Mesendoderm (in vitro differentiated cells): ENCODE measurements at regions not wholly inside any gene's neighbourhood (a gene's known extent, or its start where the extent isn't known, plus 50 kb on each side); places are given as distances from the start of the nearest gene placed in this dataset.

Experiments used
- DNase-seq: peaks from one replicate; pipeline ENCODE4 v3.0.0; 2013
- H2AK5ac ChIP-seq: 2 replicates; pipeline ENCODE4 v1.6.1; 2013; ENCODE audit warnings: low read length, inconsistent platforms
- H2BK120ac ChIP-seq: 2 replicates; pipeline ENCODE4 v1.6.1; 2013; ENCODE audit warnings: low read depth, mild to moderate bottlenecking, low read length, moderate library complexity, mixed read lengths
- H2BK15ac ChIP-seq: replicated peaks from 2 replicates; pipeline ENCODE4 v1.6.1; 2013; ENCODE audit warnings: low read depth, mild to moderate bottlenecking, moderate library complexity
- H2BK5ac ChIP-seq: 2 replicates; pipeline ENCODE4 v1.6.1; 2013; ENCODE audit warnings: low read length, inconsistent platforms
- H3K18ac ChIP-seq: 2 replicates; pipeline ENCODE4 v1.6.1; 2013; ENCODE audit warnings: mild to moderate bottlenecking, low read length, mixed read lengths
- H3K23ac ChIP-seq: one replicate; pipeline ENCODE4 v1.6.1; 2013; ENCODE audit warnings: low read length
- H3K27ac ChIP-seq: 2 replicates; pipeline ENCODE4 v1.5.1; 2013; ENCODE audit warnings: low read depth, mild to moderate bottlenecking, inconsistent platforms, low read length, moderate library complexity
- H3K27me3 ChIP-seq: 2 replicates; pipeline ENCODE4 v1.6.1; 2013; ENCODE audit warnings: low read length, control low read depth, mild to moderate bottlenecking, inconsistent platforms; ENCODE audit not compliant: insufficient read depth, poor library complexity
- H3K36me3 ChIP-seq: 2 replicates; pipeline ENCODE4 v1.6.1; 2013; ENCODE audit warnings: low read length, inconsistent platforms; ENCODE audit not compliant: control insufficient read depth, insufficient read depth
- H3K4ac ChIP-seq: one replicate; pipeline ENCODE4 v1.6.1; 2013; ENCODE audit warnings: low read depth, mild to moderate bottlenecking, low read length, moderate library complexity
- H3K4me1 ChIP-seq: 2 replicates; pipeline ENCODE4 v1.6.1; 2013; ENCODE audit warnings: low read depth, low read length, inconsistent platforms; ENCODE audit not compliant: control insufficient read depth
- H3K4me2 ChIP-seq: 2 replicates; pipeline ENCODE4 v1.6.1; 2013; ENCODE audit warnings: low read length
- H3K4me3 ChIP-seq: 2 replicates; pipeline ENCODE4 v1.5.1; 2013; ENCODE audit warnings: mild to moderate bottlenecking, low read length
- H3K56ac ChIP-seq: one replicate; pipeline ENCODE4 v1.6.1; 2013; ENCODE audit warnings: low read length
- H3K79me1 ChIP-seq: 2 replicates; pipeline ENCODE4 v1.6.1; 2013; ENCODE audit warnings: low read length, inconsistent platforms
- H3K79me2 ChIP-seq: 2 replicates; pipeline ENCODE4 v1.6.1; 2013; ENCODE audit warnings: mild to moderate bottlenecking, low read length; ENCODE audit not compliant: control insufficient read depth, insufficient read depth
- H3K9ac ChIP-seq: 2 replicates; pipeline ENCODE4 v1.6.1; 2013; ENCODE audit warnings: low read length, inconsistent platforms
- H4K5ac ChIP-seq: one replicate; pipeline ENCODE4 v1.6.1; 2013; ENCODE audit warnings: low read length
- H4K8ac ChIP-seq: one replicate; pipeline ENCODE4 v1.6.1; 2013; ENCODE audit warnings: low read depth, mild to moderate bottlenecking, control low read depth, low read length, moderate library complexity
- WGBS: extraction: QIAGEN DNeasy Blood & Tissue Kit; methylation state at CpG from one replicate; pipeline ENCODE4 v1.1.7; 2013; ENCODE audit warnings: low lambda C conversion rate, missing lambda C conversion rate; ENCODE audit not compliant: insufficient coverage; ENCODE audit errors: extremely low coverage; 5-methylcytosine and 5-hydroxymethylcytosine counted together

DNA sequence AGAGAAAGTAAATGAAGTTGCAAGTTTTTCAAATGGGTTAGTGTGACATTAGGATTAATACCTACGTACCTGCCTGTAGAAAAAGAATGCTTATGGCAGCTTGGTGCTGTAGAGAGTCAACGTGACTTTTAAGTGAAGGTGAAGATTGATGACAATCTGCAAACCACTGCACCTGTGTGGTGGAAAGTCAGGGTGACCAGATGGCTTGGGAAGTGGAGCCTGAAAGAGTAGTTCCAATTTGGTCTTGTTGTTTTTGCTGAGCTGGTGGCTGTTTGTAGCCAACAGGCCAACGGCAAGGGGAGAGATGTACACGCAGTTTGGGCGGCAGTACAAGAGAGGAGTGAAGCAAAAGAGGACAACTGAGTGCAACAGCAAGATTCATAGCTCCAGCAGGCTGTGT is 78.1 kb upstream of the JAK1 start:
- Histone ChIP-seq H3K79me2 (no peaks in the 10 kb centered on the region), H2BK120ac (no peak overlapping the region), H4K8ac (no peak overlapping the region), H3K9ac (no peak overlapping the region), H3K4me3 (no peak overlapping the region), H3K4ac (no peak overlapping the region), H3K18ac (no peak overlapping the region), H3K56ac (no peak overlapping the region), H3K36me3 (no peaks in the 10 kb centered on the region), H3K4me2 (no peak overlapping the region), H4K5ac (no peak overlapping the region), H3K79me1 (no peaks in the 10 kb centered on the region), H3K27me3 (no peaks in the 10 kb centered on the region), H2BK5ac (no peak overlapping the region), H3K27ac (no peak overlapping the region), H3K23ac (no peak overlapping the region), H2BK15ac (no peak overlapping the region), H3K4me1 (no peaks in the 10 kb centered on the region), H2AK5ac (no peak overlapping the region)
- DNase-seq, result no peak
- no CpG with 5 or more reads among the region's 5 CpGs for WGBS

DNA sequence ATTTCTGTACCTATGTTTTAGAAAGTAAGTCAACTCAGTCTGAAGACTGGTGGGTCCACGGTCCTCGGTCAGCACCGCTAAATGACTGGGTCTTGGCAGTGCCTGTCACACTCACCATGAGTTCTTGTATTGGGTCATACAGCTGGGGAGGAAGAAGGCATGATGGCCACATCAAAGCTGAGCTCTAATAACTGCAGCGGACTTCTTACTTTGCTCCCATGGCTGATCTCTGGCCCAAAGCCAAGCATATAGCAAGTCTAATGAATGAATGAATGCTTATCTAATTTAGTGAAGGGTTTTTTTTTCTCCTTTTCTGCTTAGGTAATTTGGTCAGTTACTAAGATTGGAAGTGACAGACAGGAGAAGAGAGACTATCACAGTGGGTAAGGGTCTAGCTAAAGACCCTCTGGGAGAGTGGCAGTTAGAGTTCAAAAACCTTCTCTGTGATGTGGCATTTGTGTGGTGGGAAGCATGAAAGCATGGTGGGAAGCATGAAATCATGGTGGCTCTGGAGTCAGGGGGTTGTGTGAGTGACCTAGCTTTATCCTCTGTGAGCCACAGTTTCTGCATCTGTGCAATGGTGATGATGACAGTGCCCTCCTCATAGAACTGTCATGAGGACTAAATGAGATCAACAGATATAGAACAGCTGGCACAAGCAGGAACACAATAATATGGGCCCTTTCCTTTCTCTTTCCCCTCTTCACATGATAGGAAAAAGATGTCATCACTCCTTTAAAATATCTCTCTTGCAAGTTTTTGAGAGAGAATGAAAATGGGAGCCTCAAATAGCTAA is 78.9 kb upstream of the JAK1 start:
- H3K4ac ChIP-seq, result no peak overlapping the region
- no peak overlapping the region for H2BK5ac ChIP-seq
- no peak overlapping the region for H2BK120ac ChIP-seq
- H3K27ac ChIP-seq, result no peak overlapping the region
- no peaks in the 10 kb centered on the region for H3K79me2 ChIP-seq
- no peak overlapping the region for H3K9ac ChIP-seq
- DNase-seq, result no peak
- no peak overlapping the region for H3K4me2 ChIP-seq
- H2AK5ac ChIP-seq, result no peak overlapping the region
- no peaks in the 10 kb centered on the region for H3K79me1 ChIP-seq
- H3K18ac ChIP-seq, result no peak overlapping the region
- no peaks in the 10 kb centered on the region for H3K27me3 ChIP-seq
- H4K8ac ChIP-seq, result no peak overlapping the region
- H3K36me3 ChIP-seq, result no peaks in the 10 kb centered on the region
- H3K4me1 ChIP-seq, result no peaks in the 10 kb centered on the region
- H3K4me3 ChIP-seq, result no peak overlapping the region
- no peak overlapping the region for H3K23ac ChIP-seq
- no peak overlapping the region for H2BK15ac ChIP-seq
- no peak overlapping the region for H3K56ac ChIP-seq
- WGBS, result no CpG with 5 or more reads among the region's 4 CpGs
- no peak overlapping the region for H4K5ac ChIP-seq

- Histone ChIP-seq H4K5ac (no peak overlapping the region), H2AK5ac (no peak overlapping the region), H2BK5ac (no peak overlapping the region), H3K27me3 (no peaks in the 10 kb centered on the region), H4K8ac (no peak overlapping the region), H3K4me1 (no peaks in the 10 kb centered on the region), H3K79me1 (no peaks in the 10 kb centered on the region), H3K4me2 (no peak overlapping the region), H3K9ac (no peak overlapping the region), H3K4ac (no peak overlapping the region), H3K36me3 (no peaks in the 10 kb centered on the region), H3K23ac (peak overlapping the region; percentile 24), H2BK120ac (no peak overlapping the region), H3K27ac (no peak overlapping the region), H2BK15ac (no peak overlapping the region), H3K18ac (no peak overlapping the region), H3K56ac (no peak overlapping the region), H3K4me3 (no peak overlapping the region), H3K79me2 (no peaks in the 10 kb centered on the region)
- no CpG with 5 or more reads among the region's 6 CpGs for WGBS
- no peak for DNase-seq
Observed at GRCh38 chr1:65048335-65048734, 82.0 kb upstream of the JAK1 start.

DNA sequence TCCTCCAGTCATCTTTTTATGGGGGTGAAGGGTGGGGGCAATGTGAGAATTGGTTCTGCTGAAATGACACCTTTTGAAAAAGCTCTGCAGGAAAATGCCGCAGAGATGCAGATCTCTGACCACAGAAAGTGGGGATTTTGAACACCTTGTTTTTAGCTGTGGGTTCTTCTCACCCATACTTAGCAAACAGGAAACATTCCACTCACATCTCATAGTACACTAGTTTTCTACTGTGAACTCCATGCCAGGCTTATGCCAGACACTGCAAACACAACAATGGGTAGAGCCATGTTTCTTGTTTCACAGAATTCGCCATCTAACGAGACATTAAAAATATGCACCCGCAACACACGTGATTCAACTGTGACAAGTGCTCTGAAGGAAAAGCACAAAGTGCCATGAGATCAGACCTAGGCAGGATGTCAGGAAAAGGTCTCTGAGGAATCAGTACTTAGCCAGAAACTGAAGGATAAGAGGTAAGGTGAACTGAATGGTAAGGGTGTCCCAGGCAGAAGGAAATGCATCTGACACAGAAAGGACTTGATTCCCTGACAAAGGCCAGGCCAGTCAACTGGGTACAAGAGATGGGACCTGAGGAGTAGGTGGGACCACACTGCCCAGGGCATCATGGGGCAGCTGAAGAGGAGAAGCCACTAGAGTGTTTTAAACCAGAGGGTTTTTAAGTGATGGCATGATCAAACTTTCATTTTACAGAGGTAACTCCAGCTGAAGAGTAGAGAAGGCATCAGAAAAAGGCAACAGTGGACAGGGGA is 83.8 kb upstream of the JAK1 start:
- H2BK120ac ChIP-seq, result no peak overlapping the region
- H3K79me2 ChIP-seq, result no peaks in the 10 kb centered on the region
- H3K56ac ChIP-seq, result no peak overlapping the region
- H3K36me3 ChIP-seq, result no peaks in the 10 kb centered on the region
- no peak overlapping the region for H3K27ac ChIP-seq
- no peak overlapping the region for H3K4me3 ChIP-seq
- no peak overlapping the region for H2BK15ac ChIP-seq
- no peak overlapping the region for H3K4ac ChIP-seq
- no CpG with 5 or more reads among the region's 5 CpGs for WGBS
- H3K4me1 ChIP-seq, result no peaks in the 10 kb centered on the region
- no peak overlapping the region for H2AK5ac ChIP-seq
- no peak overlapping the region for H3K18ac ChIP-seq
- no peak overlapping the region for H4K8ac ChIP-seq
- DNase-seq, result no peak
- H3K9ac ChIP-seq, result no peak overlapping the region
- H3K27me3 ChIP-seq, result no peaks in the 10 kb centered on the region
- H3K23ac ChIP-seq, result no peak overlapping the region
- no peak overlapping the region for H3K4me2 ChIP-seq
- H2BK5ac ChIP-seq, result no peak overlapping the region
- H3K79me1 ChIP-seq, result no peaks in the 10 kb centered on the region
- H4K5ac ChIP-seq, result no peak overlapping the region

- H3K18ac ChIP-seq, result no peak overlapping the region
- no peaks in the 10 kb centered on the region for H3K79me2 ChIP-seq
- WGBS, result no CpG with 5 or more reads among the region's 2 CpGs
- no peaks in the 10 kb centered on the region for H3K36me3 ChIP-seq
- H3K4me3 ChIP-seq, result no peak overlapping the region
- no peak overlapping the region for H3K56ac ChIP-seq
- no peak overlapping the region for H3K9ac ChIP-seq
- H3K27ac ChIP-seq, result no peak overlapping the region
- no peaks in the 10 kb centered on the region for H3K79me1 ChIP-seq
- H2BK15ac ChIP-seq, result no peak overlapping the region
- H2BK5ac ChIP-seq, result no peak overlapping the region
- H4K5ac ChIP-seq, result no peak overlapping the region
- H2BK120ac ChIP-seq, result no peak overlapping the region
- H3K4me1 ChIP-seq, result no peaks in the 10 kb centered on the region
- H3K27me3 ChIP-seq, result no peaks in the 10 kb centered on the region
- H2AK5ac ChIP-seq, result no peak overlapping the region
- no peak for DNase-seq
- no peak overlapping the region for H3K4me2 ChIP-seq
- no peak overlapping the region for H3K4ac ChIP-seq
- H3K23ac ChIP-seq, result no peak overlapping the region
- H4K8ac ChIP-seq, result no peak overlapping the region
Observed at GRCh38 chr1:65050735-65051134, 84.4 kb upstream of the JAK1 start.
